DND-41 (cell line): ENCODE measurements at regions not wholly inside any gene's neighbourhood (a gene's known extent, or its start where the extent isn't known, plus 50 kb on each side); places are given as distances from the start of the nearest gene placed in this dataset.

Experiments
- EZH2 ChIP-seq: IDR thresholded peaks from 3 replicates; pipeline ENCODE4 v1.6.1; 2012; ENCODE audit warnings: borderline replicate concordance, low read depth, mild to moderate bottlenecking, moderate library complexity, low read length, inconsistent platforms; ENCODE audit not compliant: severe bottlenecking
- TF ChIP-seq, protein P1 (sequence below): IDR thresholded peaks from 2 replicates; pipeline ENCODE4 v1.5.1; 2012; ENCODE audit warnings: borderline replicate concordance, low read length, moderate library complexity, mild to moderate bottlenecking; ENCODE audit not compliant: poor library complexity, severe bottlenecking; ENCODE audit errors: extremely low read depth

DNA sequence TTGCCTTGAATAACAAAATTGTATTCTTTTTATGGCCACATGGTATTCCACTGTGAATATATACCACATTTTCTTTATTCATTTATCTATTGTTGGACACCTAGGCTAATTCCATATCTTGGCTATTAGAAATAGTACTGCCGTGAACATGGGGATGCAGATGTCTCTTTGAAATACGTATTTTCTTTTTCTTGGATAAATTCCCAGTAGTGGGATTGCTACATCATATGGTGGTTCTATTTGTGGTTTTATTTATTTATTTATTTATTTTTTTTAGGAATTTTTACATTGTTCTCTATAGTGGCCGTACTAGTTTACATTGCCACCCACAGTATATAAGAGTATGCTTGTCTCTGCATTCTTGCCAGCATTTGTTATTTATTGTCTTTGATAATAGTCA lies 679.8 kb upstream of the NRXN1 start:
- TF ChIP-seq, protein P1, sequence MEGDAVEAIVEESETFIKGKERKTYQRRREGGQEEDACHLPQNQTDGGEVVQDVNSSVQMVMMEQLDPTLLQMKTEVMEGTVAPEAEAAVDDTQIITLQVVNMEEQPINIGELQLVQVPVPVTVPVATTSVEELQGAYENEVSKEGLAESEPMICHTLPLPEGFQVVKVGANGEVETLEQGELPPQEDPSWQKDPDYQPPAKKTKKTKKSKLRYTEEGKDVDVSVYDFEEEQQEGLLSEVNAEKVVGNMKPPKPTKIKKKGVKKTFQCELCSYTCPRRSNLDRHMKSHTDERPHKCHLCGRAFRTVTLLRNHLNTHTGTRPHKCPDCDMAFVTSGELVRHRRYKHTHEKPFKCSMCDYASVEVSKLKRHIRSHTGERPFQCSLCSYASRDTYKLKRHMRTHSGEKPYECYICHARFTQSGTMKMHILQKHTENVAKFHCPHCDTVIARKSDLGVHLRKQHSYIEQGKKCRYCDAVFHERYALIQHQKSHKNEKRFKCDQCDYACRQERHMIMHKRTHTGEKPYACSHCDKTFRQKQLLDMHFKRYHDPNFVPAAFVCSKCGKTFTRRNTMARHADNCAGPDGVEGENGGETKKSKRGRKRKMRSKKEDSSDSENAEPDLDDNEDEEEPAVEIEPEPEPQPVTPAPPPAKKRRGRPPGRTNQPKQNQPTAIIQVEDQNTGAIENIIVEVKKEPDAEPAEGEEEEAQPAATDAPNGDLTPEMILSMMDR: no peak
- TF ChIP-seq EZH2: no peak
